Neural cell (in vitro differentiated cells): ENCODE measurements at regions not wholly inside any gene's neighbourhood (a gene's known extent, or its start where the extent isn't known, plus 50 kb on each side); places are given as distances from the start of the nearest gene placed in this dataset.

Experiments used
- CTCF ChIP-seq: fragments of 450-650 bp; IDR thresholded peaks from 2 replicates; pipeline ENCODE4 v1.5.1; 2014; ENCODE audit warnings: antibody characterized with exemption, mild to moderate bottlenecking, moderate library complexity; ENCODE audit not compliant: poor library complexity, severe bottlenecking
- EZH2 ChIP-seq: fragments of 200-600, 300-800 bp; shearing (Covaris generic), sonication (generic); IDR thresholded peaks from 2 replicates; pipeline ENCODE4 v1.6.1; 2014; ENCODE audit warnings: antibody characterized with exemption, low read length, borderline replicate concordance, mild to moderate bottlenecking; ENCODE audit not compliant: insufficient read depth, poor library complexity, severe bottlenecking
- MXI1 ChIP-seq: fragments of 450-650 bp; conservative IDR thresholded peaks from 2 replicates; pipeline ENCODE4 v1.6.1; 2014; ENCODE audit warnings: antibody characterized with exemption, mild to moderate bottlenecking; ENCODE audit not compliant: poor library complexity, severe bottlenecking
- POLR2AphosphoS5 ChIP-seq: IDR thresholded peaks from 2 replicates; pipeline ENCODE4 v1.6.1; 2012
- RAD21 ChIP-seq: fragments of 450-650 bp; conservative IDR thresholded peaks from 2 replicates; pipeline ENCODE4 v1.6.1; 2014; ENCODE audit warnings: antibody characterized with exemption, mild to moderate bottlenecking, moderate library complexity
- REST ChIP-seq: IDR thresholded peaks from 2 replicates; pipeline ENCODE4 v1.6.1; 2012; ENCODE audit warnings: borderline replicate concordance
- SMC3 ChIP-seq: fragments of 450-650 bp; conservative IDR thresholded peaks from 2 replicates; pipeline ENCODE4 v1.6.1; 2014; ENCODE audit warnings: antibody characterized with exemption, mild to moderate bottlenecking, moderate library complexity; ENCODE audit not compliant: poor library complexity
- TAF1 ChIP-seq: IDR thresholded peaks from 2 replicates; pipeline ENCODE4 v1.6.1; 2012; ENCODE audit warnings: low read depth

- TF ChIP-seq REST (no peak), CTCF (no peak), EZH2 (no peak), RAD21 (no peak), POLR2AphosphoS5 (no peak), SMC3 (no peak), TAF1 (no peak), MXI1 (no peak)
These were observed 113.4 kb upstream of the RAB18 start for GRCh38 chr10:27390681-27391080.
